SK-N-SH (cell line): ENCODE measurements at regions not wholly inside any gene's neighbourhood (a gene's known extent, or its start where the extent isn't known, plus 50 kb on each side); places are given as distances from the start of the nearest gene placed in this dataset.

ENCODE experiments used
- CTCF ChIA-PET: fragments of 300-600, 350-600 bp; formaldehyde crosslinking; extraction: SDS; loops from one replicate; lab custom pipeline; 2021; lab: Yijun Ruan, JAX
- POLR2A ChIA-PET: fragments of 350-600 bp; sonication (Branson Sonifier 250); formaldehyde crosslinking; extraction: SDS; loops from one replicate; lab custom pipeline; 2020; ENCODE audit warnings: antibody characterized with exemption, inconsistent platforms; lab: Yijun Ruan, JAX
- DNase-seq: peaks from one replicate; pipeline ENCODE4 v3.0.0; 2012
- H2AFZ ChIP-seq: fragments of 200-600 bp; sonication (generic); 2 replicates; pipeline ENCODE4 v1.8.1; 2016; ENCODE audit warnings: antibody characterized with exemption, mild to moderate bottlenecking, low read depth
- H3F3A ChIP-seq: fragments of 200-600 bp; sonication (generic); replicated peaks from 2 replicates; pipeline ENCODE3; 2016; ENCODE audit warnings: antibody characterized with exemption, mild to moderate bottlenecking; ENCODE audit not compliant: insufficient read depth
- H3K27ac ChIP-seq, 2 experiments: fragments of 200-500 bp in 1 of 2; fragments of 200-600 bp in 1 of 2; sonication (Bioruptor generic) in 1 of 2; sonication (generic), shearing (Covaris generic) in 1 of 2; 2 replicates each; pipeline versions ENCODE4 v1.5.1 to v1.6.1; 2014 to 2016; ENCODE audit warnings: low read depth in 2 of 2, inconsistent platforms in 1 of 2, low read length in 1 of 2, mild to moderate bottlenecking in 1 of 2, mixed read lengths in 1 of 2
- H3K27me3 ChIP-seq: fragments of 200-600 bp; sonication (generic), shearing (Covaris generic); 2 replicates; pipeline ENCODE4 v1.6.1; 2016; ENCODE audit warnings: mixed run types; ENCODE audit not compliant: insufficient read depth
- H3K36me3 ChIP-seq, 2 experiments: fragments of 200-500 bp in 1 of 2; fragments of 200-600 bp in 1 of 2; sonication (Bioruptor generic) in 1 of 2; sonication (generic) in 1 of 2; replicated peaks in 1 of 2; 2 replicates each; pipeline versions ENCODE3 to v1.5.1; 2014 to 2016; ENCODE audit warnings: low read length in 1 of 2, mild to moderate bottlenecking in 1 of 2; ENCODE audit not compliant: insufficient read depth in 2 of 2, control insufficient read depth in 1 of 2
- H3K4me1 ChIP-seq, 2 experiments: fragments of 200-500 bp in 1 of 2; fragments of 200-600 bp in 1 of 2; sonication (Bioruptor generic) in 1 of 2; sonication (generic), shearing (Covaris generic) in 1 of 2; 2 replicates each; pipeline versions ENCODE4 v1.5.1 to v1.6.1; 2014 to 2016; ENCODE audit warnings: low read depth in 1 of 2, low read length in 1 of 2, mixed run types in 1 of 2; ENCODE audit not compliant: insufficient read depth in 2 of 2, control insufficient read depth in 1 of 2
- H3K4me2 ChIP-seq: fragments of 200-600 bp; sonication (generic), shearing (Covaris generic); 2 replicates; pipeline ENCODE4 v1.6.1; 2017; ENCODE audit warnings: mixed run types
- H3K4me3 ChIP-seq, 2 experiments: fragments of 200-500 bp in 1 of 2; fragments of 200-600 bp in 1 of 2; sonication (Bioruptor generic) in 1 of 2; sonication (generic), shearing (Covaris generic) in 1 of 2; 2 replicates each; pipeline versions ENCODE4 v1.5.1 to v1.8.1; 2014 to 2016; ENCODE audit warnings: low read depth in 2 of 2, inconsistent platforms in 1 of 2, low read length in 1 of 2, mild to moderate bottlenecking in 1 of 2, mixed read lengths in 1 of 2, moderate library complexity in 1 of 2
- H3K79me2 ChIP-seq: fragments of 200-600 bp; sonication (generic); 2 replicates; pipeline ENCODE4 v1.8.1; 2017; ENCODE audit warnings: mild to moderate bottlenecking; ENCODE audit not compliant: insufficient read depth
- H3K9ac ChIP-seq: fragments of 200-600 bp; sonication (generic); 2 replicates; pipeline ENCODE4 v1.6.1; 2017; ENCODE audit warnings: mixed run types
- H3K9me2 ChIP-seq: fragments of 200-600 bp; sonication (generic); 2 replicates; pipeline ENCODE4 v1.6.1; 2017; ENCODE audit warnings: mixed run types
- H3K9me3 ChIP-seq: fragments of 200-600 bp; sonication (generic); 2 replicates; pipeline ENCODE4 v1.6.1; 2017; ENCODE audit warnings: mixed run types, mild to moderate bottlenecking, moderate library complexity
- H4K20me1 ChIP-seq: fragments of 200-600 bp; sonication (generic); 2 replicates; pipeline ENCODE4 v1.6.1; 2017; ENCODE audit warnings: mild to moderate bottlenecking, mixed run types; ENCODE audit not compliant: insufficient read depth
- CHD2 ChIP-seq: fragments of 150-350 bp; IDR thresholded peaks from 2 replicates; pipeline ENCODE4 v1.6.1; 2018; ENCODE audit warnings: low read length; ENCODE audit not compliant: partially characterized antibody
- FOSL2 ChIP-seq: IDR thresholded peaks from 2 replicates; pipeline ENCODE4 v1.4.0; 2012; ENCODE audit warnings: low read depth, mild to moderate bottlenecking, moderate library complexity, borderline replicate concordance
- GATA2 ChIP-seq: sonication (generic); formaldehyde crosslinking; IDR thresholded peaks from 2 replicates; pipeline ENCODE4 v1.5.0; 2020; ENCODE audit warnings: mild to moderate bottlenecking, missing genetic modification reagents
- MEF2A ChIP-seq: IDR thresholded peaks from 2 replicates; pipeline ENCODE4 v1.4.0; 2012; ENCODE audit warnings: low read depth, borderline replicate concordance
- NFIC ChIP-seq: IDR thresholded peaks from 2 replicates; pipeline ENCODE4 v1.4.0; 2012; ENCODE audit warnings: borderline replicate concordance
- POLR2AphosphoS5 ChIP-seq: IDR thresholded peaks from 2 replicates; pipeline ENCODE4 v1.6.1; 2012; ENCODE audit warnings: low read depth, low read length
- SMC3 ChIP-seq: IDR thresholded peaks from 2 replicates; pipeline ENCODE4 v1.6.1; 2012; ENCODE audit warnings: low read depth, low read length, improper control_type of control experiment
- TAF1 ChIP-seq: IDR thresholded peaks from 2 replicates; pipeline ENCODE4 v1.6.1; 2012; ENCODE audit warnings: low read depth, mild to moderate bottlenecking, low read length, moderate library complexity, borderline replicate concordance
- WGBS: methylation state at CpG from one replicate; pipeline ENCODE4 v1.1.6; 2017; ENCODE audit warnings: low lambda C conversion rate; 5-methylcytosine and 5-hydroxymethylcytosine counted together
- TF ChIP-seq, protein P1 (sequence below): IDR thresholded peaks from 2 replicates; pipeline ENCODE4 v1.4.0; 2012; ENCODE audit warnings: low read depth

DNA sequence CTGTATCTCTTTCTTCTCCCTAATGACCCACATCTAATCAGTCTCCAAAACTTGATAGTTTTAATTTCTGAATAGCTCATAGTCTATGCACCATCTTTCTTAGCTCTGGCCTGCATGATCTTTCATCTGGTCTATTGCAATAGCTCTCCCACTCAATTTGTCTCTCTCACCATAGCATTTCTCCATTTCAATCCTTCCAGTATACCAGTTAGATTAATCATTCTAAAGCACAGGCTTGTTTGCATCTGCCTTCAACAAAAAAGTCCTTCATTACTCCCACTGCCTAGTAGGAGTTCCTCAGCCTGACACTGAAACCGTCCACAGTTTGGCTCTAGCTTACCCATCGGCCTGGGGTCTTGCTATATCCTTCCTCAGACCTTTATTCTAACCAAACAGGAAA lies 344.9 kb downstream of the ENC1 start:
- H4K20me1 ChIP-seq, result no peaks in the 10 kb centered on the region
- no peaks in the 10 kb centered on the region for H3K9me2 ChIP-seq
- no peak for DNase-seq
- H3K36me3 ChIP-seq, result no peaks in the 10 kb centered on the region
- no peak for TF ChIP-seq CHD2
- no peak for TF ChIP-seq TAF1
- peaks cover 0 to 11% of the 10 kb centered on the region in 2 experiments; a peak in 2 of 4 replicates for H3K4me1 ChIP-seq
- no peak overlapping the region for H3K9ac ChIP-seq
- H3K27me3 ChIP-seq, result no peaks in the 10 kb centered on the region
- H3F3A ChIP-seq, result no peaks in the 10 kb centered on the region
- 78% methylated on average over 2 of the region's 2 CpGs for WGBS
- H3K4me2 ChIP-seq, result no peak overlapping the region
- no peak overlapping the region for H3K27ac ChIP-seq
- H3K4me3 ChIP-seq, result no peak overlapping the region
- no peaks in the 10 kb centered on the region for H3K79me2 ChIP-seq
- POLR2A ChIA-PET, result no interaction called here
- CTCF ChIA-PET, result no interaction called here
- H3K9me3 ChIP-seq, result no peaks in the 10 kb centered on the region
- H2AFZ ChIP-seq, result no peak overlapping the region

DNA sequence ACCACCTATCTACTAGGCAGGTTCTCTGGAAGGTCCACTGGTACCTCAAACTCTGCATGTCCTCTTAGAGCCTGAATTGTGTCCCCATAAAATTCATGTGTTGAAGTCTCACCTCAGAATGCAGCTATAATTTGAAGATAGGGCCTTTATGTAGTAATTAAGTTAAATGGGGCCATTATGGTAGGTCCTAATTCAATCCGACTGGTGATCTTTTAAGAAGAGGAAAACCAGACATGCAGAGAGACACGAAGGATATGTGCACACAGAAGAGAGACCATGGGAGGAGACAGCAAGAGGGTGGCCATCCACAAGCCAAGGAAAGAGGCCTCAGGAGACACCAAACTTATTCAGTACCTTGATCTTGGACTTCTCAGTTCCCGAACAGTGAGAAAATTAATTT lies 345.4 kb downstream of the ENC1 start:
- H3K4me2 ChIP-seq, result no peak overlapping the region
- H3K27me3 ChIP-seq, result no peaks in the 10 kb centered on the region
- H2AFZ ChIP-seq, result no peak overlapping the region
- TF ChIP-seq GATA2 (CRISPR knock-in tag) (0 out of 2 replicates have a peak, but pooled peaks have one; percentile 22), MEF2A (no peak)
- no peaks in the 10 kb centered on the region for H3K9me2 ChIP-seq
- no peak for DNase-seq
- H3K79me2 ChIP-seq, result no peaks in the 10 kb centered on the region
- CTCF ChIA-PET, result no interaction called here
- no peaks in the 10 kb centered on the region for H3F3A ChIP-seq
- no peaks in the 10 kb centered on the region for H4K20me1 ChIP-seq
- H3K4me3 ChIP-seq, result no peak overlapping the region
- H3K9ac ChIP-seq, result no peak overlapping the region
- 62% methylated on average over 3 of the region's 3 CpGs for WGBS
- H3K27ac ChIP-seq, result no peak overlapping the region
- POLR2A ChIA-PET, result no interaction called here
- no peaks in the 10 kb centered on the region for H3K9me3 ChIP-seq
- no peaks in the 10 kb centered on the region for H3K36me3 ChIP-seq
- H3K4me1 ChIP-seq, result peaks cover 0 to 11% of the 10 kb centered on the region in 2 experiments; a peak in 2 of 4 replicates

DNA sequence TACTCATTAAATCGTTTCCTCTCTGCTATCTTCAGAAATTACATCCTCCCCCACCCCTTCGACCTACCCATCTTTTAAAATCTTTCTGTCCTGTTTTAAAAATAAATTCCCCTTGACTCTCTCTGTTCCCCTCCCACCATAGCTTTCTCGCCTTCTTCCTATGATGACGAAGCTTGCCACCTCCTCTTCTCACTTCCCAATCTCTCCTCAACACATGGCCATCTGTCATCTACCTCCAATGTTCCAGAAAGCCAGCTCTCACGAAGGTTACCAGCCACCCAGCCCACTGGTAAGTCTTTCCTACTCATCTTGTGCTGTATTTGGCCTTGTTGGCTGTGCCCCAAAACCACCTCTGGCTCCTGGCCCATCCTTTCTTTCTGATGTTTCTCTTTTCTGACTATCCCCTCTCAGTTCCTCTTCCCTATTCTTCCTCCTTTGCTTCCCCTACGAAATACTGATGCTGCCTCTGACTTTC lies 346.3 kb downstream of the ENC1 start:
- no peak for DNase-seq
- no peak overlapping the region for H3K4me2 ChIP-seq
- no peaks in the 10 kb centered on the region for H4K20me1 ChIP-seq
- no peaks in the 10 kb centered on the region for H3F3A ChIP-seq
- 71% methylated on average over 6 of the region's 6 CpGs for WGBS
- POLR2A ChIA-PET, result no interaction called here
- H3K4me3 ChIP-seq, result no peak overlapping the region
- peak overlapping the region; percentile 8; the same call in 1 of the 2 replicates for H2AFZ ChIP-seq
- H3K27ac ChIP-seq, result no peak overlapping the region
- H3K27me3 ChIP-seq, result no peaks in the 10 kb centered on the region
- H3K9me2 ChIP-seq, result no peaks in the 10 kb centered on the region
- H3K36me3 ChIP-seq, result no peaks in the 10 kb centered on the region
- H3K79me2 ChIP-seq, result no peaks in the 10 kb centered on the region
- H3K9ac ChIP-seq, result no peak overlapping the region
- H3K9me3 ChIP-seq, result no peaks in the 10 kb centered on the region
- no peak for TF ChIP-seq FOSL2
- TF ChIP-seq SMC3, result 0 out of 2 replicates have a peak, but pooled peaks have one; percentile 6
- no peak for TF ChIP-seq GATA2 (CRISPR knock-in tag)
- TF ChIP-seq, protein P1, sequence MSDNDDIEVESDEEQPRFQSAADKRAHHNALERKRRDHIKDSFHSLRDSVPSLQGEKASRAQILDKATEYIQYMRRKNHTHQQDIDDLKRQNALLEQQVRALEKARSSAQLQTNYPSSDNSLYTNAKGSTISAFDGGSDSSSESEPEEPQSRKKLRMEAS, result no peak
- TF ChIP-seq NFIC, result peak; percentile 31; the same call in 1 of the 2 replicates
- no peak for TF ChIP-seq POLR2AphosphoS5
- CTCF ChIA-PET, result no interaction called here
- H3K4me1 ChIP-seq, result peaks cover 0 to 11% of the 10 kb centered on the region in 2 experiments; a peak in 2 of 4 replicates
